Testis (tissue), 2 donors: ENCODE measurements at regions not wholly inside any gene's neighbourhood (a gene's known extent, or its start where the extent isn't known, plus 50 kb on each side); places are given as distances from the start of the nearest gene placed in this dataset.

ENCODE experiments used
- CTCF ChIP-seq, 3 experiments: fragments of 450-650 bp in 2 of 3; fragments of 200-600 bp in 1 of 3; sonication (generic) in 1 of 3; IDR thresholded peaks; one replicate each; pipeline ENCODE4 v1.5.1; 2016 to 2019; ENCODE audit warnings: antibody characterized with exemption in 3 of 3, mild to moderate bottlenecking in 2 of 3, moderate library complexity in 1 of 3
- POLR2A ChIP-seq: fragments of 450-650 bp; IDR thresholded peaks from one replicate; pipeline ENCODE4 v1.6.1; 2017; ENCODE audit warnings: antibody characterized with exemption, mild to moderate bottlenecking, moderate library complexity

- no peak for TF ChIP-seq CTCF (IDR thresholded peaks at IDR 0.05)
- TF ChIP-seq POLR2A, result no peak
Measured at GRCh38 chr9:103978396-103978795, 115.7 kb upstream of the SMC2 start.
